Colonic mucosa (tissue), 4 donors: ENCODE measurements at regions not wholly inside any gene's neighbourhood (a gene's known extent, or its start where the extent isn't known, plus 50 kb on each side); places are given as distances from the start of the nearest gene placed in this dataset.

Source experiments
- DNase-seq: peaks from one replicate; pipeline ENCODE4 v3.0.0-alpha.2; 2020
- H3K27ac ChIP-seq: fragments of 200-600 bp; one replicate; pipeline ENCODE4 v1.8.0; 2021
- H3K27me3 ChIP-seq: fragments of 200-600 bp; one replicate; pipeline ENCODE4 v1.8.0; 2021
- H3K36me3 ChIP-seq: fragments of 200-600 bp; one replicate; pipeline ENCODE4 v1.8.0; 2021
- H3K4me1 ChIP-seq: fragments of 200-600 bp; one replicate; pipeline ENCODE4 v1.8.0; 2021; ENCODE audit warnings: mild to moderate bottlenecking
- H3K4me3 ChIP-seq: fragments of 200-600 bp; one replicate; pipeline ENCODE4 v1.8.0; 2021
- H3K9ac ChIP-seq, 2 donors: one replicate each; pipeline ENCODE4 v1.7.0; 2013; ENCODE audit warnings: control low read depth in 2 of 2, low read depth in 2 of 2, low read length in 2 of 2
- H3K9me3 ChIP-seq: fragments of 200-600 bp; one replicate; pipeline ENCODE4 v1.8.0; 2021
- intact Hi-C: fragments of 100-400 bp; cut with DNase I; formaldehyde crosslinking; loops from one replicate; pipeline ENCODE4 v1.14.1; 2022
- TF ChIP-seq, protein P1 (sequence below): fragments of 200-600 bp; IDR thresholded peaks from one replicate; pipeline ENCODE4 v1.8.0; 2022; ENCODE audit warnings: antibody characterized with exemption, mild to moderate bottlenecking
- donor health status: healthy.
- donor health status: DM: no; HTN: no; CAD: no.
- donor health status: DM: no; HTN: no; CAD: no.

- Histone ChIP-seq H3K27me3 (no peaks in the 10 kb centered on the region), H3K36me3 (no peaks in the 10 kb centered on the region), H3K9me3 (no peaks in the 10 kb centered on the region), H3K4me1 (no peaks in the 10 kb centered on the region), H3K27ac (no peak overlapping the region), H3K4me3 (no peak overlapping the region), H3K9ac (no peak overlapping the region)
- no peak for DNase-seq
- TF ChIP-seq, protein P1, sequence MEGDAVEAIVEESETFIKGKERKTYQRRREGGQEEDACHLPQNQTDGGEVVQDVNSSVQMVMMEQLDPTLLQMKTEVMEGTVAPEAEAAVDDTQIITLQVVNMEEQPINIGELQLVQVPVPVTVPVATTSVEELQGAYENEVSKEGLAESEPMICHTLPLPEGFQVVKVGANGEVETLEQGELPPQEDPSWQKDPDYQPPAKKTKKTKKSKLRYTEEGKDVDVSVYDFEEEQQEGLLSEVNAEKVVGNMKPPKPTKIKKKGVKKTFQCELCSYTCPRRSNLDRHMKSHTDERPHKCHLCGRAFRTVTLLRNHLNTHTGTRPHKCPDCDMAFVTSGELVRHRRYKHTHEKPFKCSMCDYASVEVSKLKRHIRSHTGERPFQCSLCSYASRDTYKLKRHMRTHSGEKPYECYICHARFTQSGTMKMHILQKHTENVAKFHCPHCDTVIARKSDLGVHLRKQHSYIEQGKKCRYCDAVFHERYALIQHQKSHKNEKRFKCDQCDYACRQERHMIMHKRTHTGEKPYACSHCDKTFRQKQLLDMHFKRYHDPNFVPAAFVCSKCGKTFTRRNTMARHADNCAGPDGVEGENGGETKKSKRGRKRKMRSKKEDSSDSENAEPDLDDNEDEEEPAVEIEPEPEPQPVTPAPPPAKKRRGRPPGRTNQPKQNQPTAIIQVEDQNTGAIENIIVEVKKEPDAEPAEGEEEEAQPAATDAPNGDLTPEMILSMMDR = no peak
- intact Hi-C loops = no loop called here
Observed at GRCh38 chr20:24339210-24339641, 130.2 kb upstream of the SYNDIG1 start.

DNA sequence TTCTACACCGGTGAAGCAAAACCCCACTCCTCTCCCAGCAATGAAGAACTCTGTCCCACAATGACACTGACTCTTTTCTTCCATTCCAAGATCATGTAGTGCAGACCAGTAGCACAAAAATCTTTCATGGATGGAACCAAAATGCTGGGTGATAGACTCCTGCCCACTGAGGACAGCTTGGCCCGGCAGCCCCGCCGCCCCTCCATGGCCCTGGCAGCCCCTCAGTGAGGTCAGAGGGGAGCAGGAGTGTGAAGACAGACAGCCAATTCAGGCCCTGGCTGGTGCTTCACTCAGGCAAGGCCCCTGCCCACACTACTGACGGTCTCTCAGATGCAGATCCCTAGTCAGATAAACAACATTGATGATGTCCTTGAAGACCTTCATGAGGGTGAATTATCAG lies 131.9 kb upstream of the SYNDIG1 start:
- Histone ChIP-seq H3K9me3 (no peaks in the 10 kb centered on the region), H3K9ac (no peak overlapping the region), H3K4me3 (no peak overlapping the region), H3K27ac (no peak overlapping the region), H3K36me3 (no peaks in the 10 kb centered on the region), H3K4me1 (no peaks in the 10 kb centered on the region), H3K27me3 (no peaks in the 10 kb centered on the region)
- intact Hi-C loops = no loop called here
- TF ChIP-seq, protein P1 = no peak
- no peak for DNase-seq

GRCh38 chr20:24337069-24337468 lies 132.4 kb upstream of the SYNDIG1 start:
- no peak for DNase-seq
- intact Hi-C loops = no loop called here
- H3K4me1 ChIP-seq = no peaks in the 10 kb centered on the region
- no peak overlapping the region for H3K27ac ChIP-seq
- no peaks in the 10 kb centered on the region for H3K9me3 ChIP-seq
- no peak overlapping the region for H3K4me3 ChIP-seq
- no peaks in the 10 kb centered on the region for H3K27me3 ChIP-seq
- H3K9ac ChIP-seq = no peak overlapping the region
- TF ChIP-seq, protein P1 = no peak
- no peaks in the 10 kb centered on the region for H3K36me3 ChIP-seq

DNA sequence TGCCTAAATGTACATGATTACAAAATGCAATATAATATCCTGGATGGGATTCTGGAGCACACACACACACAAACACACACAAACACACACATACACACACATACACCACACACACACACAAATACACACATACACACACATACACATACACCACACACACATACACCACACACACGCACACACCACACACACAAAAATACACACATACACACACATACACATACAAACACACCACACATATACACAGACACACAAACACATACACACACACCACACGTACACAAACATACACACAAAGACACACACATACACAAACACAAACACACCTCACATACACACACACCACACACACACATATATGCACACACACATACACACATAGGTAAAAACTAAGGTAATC lies 134.6 kb upstream of the SYNDIG1 start:
- Histone ChIP-seq H3K36me3 (no peaks in the 10 kb centered on the region), H3K9ac (no peak overlapping the region), H3K4me3 (no peak overlapping the region), H3K27ac (no peak overlapping the region), H3K4me1 (no peaks in the 10 kb centered on the region), H3K9me3 (no peaks in the 10 kb centered on the region), H3K27me3 (no peaks in the 10 kb centered on the region)
- TF ChIP-seq, protein P1 = no peak
- no peak for DNase-seq
- intact Hi-C loops = no loop called here

GRCh38 chr20:24332956-24333355 lies 136.5 kb upstream of the SYNDIG1 start:
- Histone ChIP-seq H3K36me3 (no peaks in the 10 kb centered on the region), H3K9me3 (no peaks in the 10 kb centered on the region), H3K4me1 (no peaks in the 10 kb centered on the region), H3K4me3 (no peak overlapping the region), H3K9ac (no peak overlapping the region), H3K27me3 (no peaks in the 10 kb centered on the region), H3K27ac (no peak overlapping the region)
- intact Hi-C loops = no loop called here
- TF ChIP-seq, protein P1 = no peak
- no peak for DNase-seq

GRCh38 chr20:24331939-24332338 lies 137.5 kb upstream of the SYNDIG1 start:
- Histone ChIP-seq H3K36me3 (no peaks in the 10 kb centered on the region), H3K9ac (no peak overlapping the region), H3K27ac (no peak overlapping the region), H3K9me3 (no peaks in the 10 kb centered on the region), H3K27me3 (no peaks in the 10 kb centered on the region), H3K4me1 (no peaks in the 10 kb centered on the region), H3K4me3 (no peak overlapping the region)
- intact Hi-C loops = no loop called here
- TF ChIP-seq, protein P1 = no peak
- DNase-seq = no peak
